NCI-H2227 treated with DMSO at 0.1 percent for 48 hours (cell line): ENCODE measurements at regions not wholly inside any gene's neighbourhood (a gene's known extent, or its start where the extent isn't known, plus 50 kb on each side); places are given as distances from the start of the nearest gene placed in this dataset.
"Not testable (repeated sequence)": the region's sequence is repeated elsewhere in the genome, so short reads cannot be mapped to it uniquely, and the experiment has no call there.

ENCODE experiments used
- DNase-seq: peaks from one replicate; lab custom pipeline; 2025; lab: John Stamatoyannopoulos, UW

DNA sequence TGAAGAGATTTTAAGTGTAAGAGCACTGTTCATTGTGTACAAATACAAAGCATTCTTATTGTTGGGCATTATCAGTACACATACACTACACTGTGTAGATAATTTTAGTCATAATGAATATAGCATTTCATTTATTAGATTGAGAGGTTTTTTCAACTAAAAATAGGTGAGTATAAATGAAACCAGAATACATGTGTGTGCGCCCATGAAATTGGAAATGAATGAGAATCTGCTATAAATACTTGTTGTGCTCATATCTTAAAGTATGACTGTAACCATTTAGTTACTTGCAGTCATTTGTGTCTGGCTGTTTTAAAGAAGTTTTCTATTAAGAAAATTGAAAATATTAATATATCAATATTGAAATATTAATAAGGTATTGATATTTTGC lies 189.0 kb upstream of the MEF2C start:
- no peak for DNase-seq

GRCh38 chr5:89071101-89071940 lies 188.3 kb upstream of the MEF2C start:
- DNase-seq: no peak

GRCh38 chr5:89069591-89069990 lies 186.6 kb upstream of the MEF2C start:
- DNase-seq: no peak

- DNase-seq: no peak
Measured at GRCh38 chr5:89067362-89067761, 184.4 kb upstream of the MEF2C start.

DNA sequence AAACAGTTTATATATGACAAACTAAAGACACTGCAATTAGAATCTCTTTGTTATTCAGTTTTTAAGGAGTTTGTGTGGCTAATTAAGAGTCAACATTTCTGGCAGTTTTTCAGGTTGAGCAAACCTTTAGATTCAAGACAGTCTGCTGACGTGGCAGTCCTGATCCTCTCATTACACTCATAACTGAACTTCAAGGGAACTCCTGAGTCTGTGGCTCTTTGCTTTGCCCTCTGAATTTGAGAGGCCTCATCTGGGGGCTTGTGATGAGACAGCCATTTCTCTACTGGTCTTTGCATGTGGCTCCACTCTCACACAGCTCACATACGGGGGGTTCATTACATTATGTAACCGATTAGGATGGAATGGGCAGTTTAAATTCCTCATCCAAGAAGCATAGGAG lies 182.9 kb upstream of the MEF2C start:
- no peak for DNase-seq

- DNase-seq: no peak
Measured at GRCh38 chr5:89064736-89065135, 181.8 kb upstream of the MEF2C start.

DNA sequence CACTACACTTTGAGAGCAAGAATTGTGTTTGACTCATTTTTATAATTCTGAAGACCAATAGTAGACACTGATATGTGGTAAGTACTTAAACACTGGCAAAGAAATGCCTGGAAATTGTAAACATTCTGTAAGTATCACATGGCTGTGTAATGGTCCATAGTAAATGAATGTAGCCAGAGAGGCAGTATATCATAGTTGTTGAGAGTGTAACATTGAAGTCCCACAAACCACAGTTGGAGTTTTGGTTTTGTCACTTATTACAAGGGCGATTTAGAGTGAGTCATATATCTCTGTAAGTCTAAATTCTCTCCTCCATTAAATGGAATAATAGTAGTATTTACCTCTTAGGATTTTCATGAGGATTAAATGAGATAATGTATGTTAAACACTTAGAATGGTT lies 181.1 kb upstream of the MEF2C start:
- DNase-seq: no peak

DNA sequence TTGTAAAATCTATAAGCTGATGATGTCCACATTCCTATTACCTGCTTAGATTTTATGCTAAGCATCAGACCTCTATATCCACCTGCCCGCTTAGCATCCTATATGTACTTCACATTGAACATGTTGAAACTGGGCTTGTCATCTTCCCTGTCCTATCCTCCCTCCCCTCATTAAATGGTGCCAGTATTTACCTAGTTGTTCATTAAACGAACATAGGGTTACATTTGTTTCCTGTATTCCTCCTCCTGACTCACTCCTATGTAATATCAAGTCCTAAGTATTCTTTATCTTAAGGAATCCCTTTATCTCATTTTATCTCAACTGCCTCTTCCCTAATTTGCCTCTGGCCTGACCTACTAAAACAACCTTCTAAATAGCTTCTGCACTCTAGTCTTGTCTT lies 177.8 kb upstream of the MEF2C start:
- no peak for DNase-seq

- no peak for DNase-seq
Measured at GRCh38 chr5:89059274-89059673, 176.3 kb upstream of the MEF2C start.

DNA sequence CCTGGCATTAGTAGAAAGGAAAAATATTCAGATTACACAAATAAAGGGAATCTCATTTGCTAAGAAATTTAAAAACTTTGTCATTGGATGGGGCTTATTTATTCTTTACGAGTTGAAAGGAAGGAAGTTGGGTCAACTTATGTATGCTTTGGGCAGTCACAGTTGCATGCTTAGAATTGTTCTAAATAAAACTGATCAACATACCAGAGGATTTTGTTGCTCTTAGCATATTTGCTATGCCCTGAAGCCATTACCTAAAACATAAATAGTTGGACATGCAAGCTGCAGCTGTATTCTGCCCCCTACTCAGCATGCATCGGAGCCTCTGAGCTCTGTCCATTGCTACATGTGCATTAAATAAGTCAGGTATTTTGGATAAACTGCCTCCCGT lies 172.7 kb upstream of the MEF2C start:
- no peak for DNase-seq

- no peak for DNase-seq
Measured at GRCh38 chr5:89055015-89055694, 172.2 kb upstream of the MEF2C start.

GRCh38 chr5:89053547-89053946 lies 170.6 kb upstream of the MEF2C start:
- no peak for DNase-seq

- not testable (repeated sequence) for DNase-seq
Measured at GRCh38 chr5:89050062-89050461, 167.1 kb upstream of the MEF2C start.

- DNase-seq: no peak
Measured at GRCh38 chr5:89047571-89047970, 164.6 kb upstream of the MEF2C start.

- DNase-seq: no peak
Measured at GRCh38 chr5:89045216-89045615, 162.2 kb upstream of the MEF2C start.

DNA sequence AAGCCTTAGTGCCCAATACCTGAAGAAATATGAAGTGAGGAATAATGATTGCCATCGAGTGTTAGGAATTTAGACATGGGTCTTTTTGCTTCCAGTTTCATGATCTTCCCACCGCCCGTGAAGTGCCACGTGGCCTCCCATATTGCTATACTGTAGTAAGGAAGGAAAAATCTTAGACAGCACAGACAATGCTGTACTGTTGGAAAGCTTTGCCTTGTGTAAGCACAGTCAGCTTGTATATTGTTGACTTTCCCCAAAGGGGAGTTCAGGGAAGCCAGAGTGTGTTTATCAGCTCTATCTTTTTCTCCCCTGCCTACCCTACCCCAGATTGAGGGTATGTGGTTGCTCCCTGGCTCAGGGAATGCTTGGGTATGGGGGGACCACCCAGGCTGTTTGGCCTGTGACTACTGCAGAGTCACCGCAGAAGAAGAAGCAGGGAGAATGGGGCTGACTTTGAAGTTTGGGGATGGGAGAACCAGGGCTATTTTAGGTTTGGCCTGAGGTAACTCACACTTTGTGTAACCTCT lies 161.8 kb upstream of the MEF2C start:
- no peak for DNase-seq

DNA sequence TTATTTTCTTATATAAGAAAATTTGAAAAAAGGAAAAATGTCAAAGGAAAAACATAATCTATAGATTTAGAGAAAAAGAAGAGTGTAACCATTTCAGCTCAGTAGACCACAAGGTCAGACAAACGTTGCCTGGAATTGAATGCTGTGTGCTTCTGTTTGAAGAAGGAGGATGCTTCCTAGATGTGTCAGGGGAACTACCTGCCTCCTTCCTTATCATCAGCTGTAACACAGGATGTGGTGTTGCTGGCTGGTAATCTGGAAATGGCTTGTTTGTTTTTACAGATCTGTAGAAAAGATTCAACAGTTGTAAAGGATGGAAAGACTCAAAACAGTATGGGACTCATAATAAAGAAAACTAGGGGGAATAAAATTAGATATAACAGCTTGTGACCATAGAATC lies 160.7 kb upstream of the MEF2C start:
- DNase-seq: no peak

- no peak for DNase-seq
Measured at GRCh38 chr5:89042746-89043145, 159.8 kb upstream of the MEF2C start.

DNA sequence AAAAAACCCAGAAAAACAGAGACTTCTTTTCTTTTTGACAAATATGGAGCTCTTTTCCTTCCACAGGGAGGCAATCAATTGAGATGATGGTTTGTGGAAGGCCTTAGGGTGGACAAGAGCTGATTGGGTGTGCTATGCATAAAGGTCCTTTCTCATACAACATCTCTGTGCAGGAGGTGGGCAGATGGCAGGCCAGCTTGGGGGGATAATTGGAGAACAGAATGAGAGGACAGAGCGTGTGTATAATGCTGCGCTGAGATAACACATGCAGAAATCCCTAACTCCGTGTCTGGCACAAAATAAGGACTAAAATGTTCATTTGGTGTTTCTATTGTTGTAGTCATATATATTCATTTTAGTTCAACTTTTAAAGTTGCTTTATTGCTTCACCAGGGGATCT lies 159.0 kb upstream of the MEF2C start:
- no peak for DNase-seq

DNA sequence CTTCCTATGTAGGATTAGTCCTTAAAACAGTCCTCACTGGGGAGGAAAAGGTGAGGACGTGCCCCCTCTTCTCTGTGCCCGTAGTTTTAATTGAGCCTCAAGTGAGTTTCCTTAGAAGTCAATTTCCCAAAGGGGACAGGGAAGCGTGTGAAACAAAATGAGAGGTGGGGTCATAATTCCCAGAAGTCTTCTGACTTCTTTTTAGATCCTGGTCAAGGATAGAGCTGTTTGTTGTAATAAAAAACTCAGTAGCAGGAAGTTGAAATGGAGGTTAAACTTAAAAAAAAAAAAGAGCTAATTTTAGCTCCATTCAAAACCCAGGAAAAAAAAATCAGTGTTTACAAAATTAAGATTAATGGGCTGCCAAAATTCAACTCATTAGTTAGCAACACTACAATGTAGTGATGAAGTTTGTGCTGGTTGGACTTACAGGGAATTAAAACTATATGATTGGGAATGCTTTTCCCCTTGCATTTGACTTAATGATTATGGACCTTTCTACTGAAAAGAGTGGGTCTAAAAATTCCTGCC lies 158.3 kb upstream of the MEF2C start:
- DNase-seq: no peak

DNA sequence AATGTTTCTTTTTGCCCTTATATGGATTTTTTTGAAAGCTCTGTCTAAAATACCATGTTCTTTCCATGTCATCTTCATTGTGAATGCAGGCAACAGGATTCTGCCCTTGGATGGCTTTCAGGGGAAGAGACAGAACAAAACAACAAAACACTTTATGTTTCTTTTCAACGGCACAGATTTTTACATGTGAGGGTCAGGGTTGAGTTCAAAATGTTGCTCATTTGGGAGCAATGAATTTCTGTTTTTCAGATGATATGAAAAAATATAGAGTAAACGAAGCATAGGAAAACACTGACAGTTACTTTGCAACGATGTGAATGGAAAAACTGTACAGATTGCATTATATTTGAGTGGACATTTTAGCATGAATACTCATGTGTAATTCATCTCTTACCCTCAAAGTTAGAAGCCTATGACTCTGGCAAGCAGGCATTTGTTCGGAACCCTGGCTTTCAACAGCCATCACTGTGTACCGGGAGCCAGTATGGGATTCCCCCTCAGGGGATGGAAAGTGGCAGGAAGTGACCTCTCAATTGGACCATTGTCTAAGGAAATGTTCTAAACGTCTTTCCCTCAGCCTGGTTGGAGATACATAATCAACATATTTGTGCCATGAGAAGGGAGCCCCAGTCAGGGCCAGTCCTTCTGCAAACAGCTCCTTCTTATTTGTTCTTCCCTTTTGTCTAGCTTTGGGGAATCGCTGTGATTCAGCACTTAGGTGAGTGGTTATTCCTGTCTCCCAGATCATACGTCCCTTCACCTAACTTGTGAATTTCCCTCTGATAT lies 153.9 kb upstream of the MEF2C start:
- DNase-seq: no peak

DNA sequence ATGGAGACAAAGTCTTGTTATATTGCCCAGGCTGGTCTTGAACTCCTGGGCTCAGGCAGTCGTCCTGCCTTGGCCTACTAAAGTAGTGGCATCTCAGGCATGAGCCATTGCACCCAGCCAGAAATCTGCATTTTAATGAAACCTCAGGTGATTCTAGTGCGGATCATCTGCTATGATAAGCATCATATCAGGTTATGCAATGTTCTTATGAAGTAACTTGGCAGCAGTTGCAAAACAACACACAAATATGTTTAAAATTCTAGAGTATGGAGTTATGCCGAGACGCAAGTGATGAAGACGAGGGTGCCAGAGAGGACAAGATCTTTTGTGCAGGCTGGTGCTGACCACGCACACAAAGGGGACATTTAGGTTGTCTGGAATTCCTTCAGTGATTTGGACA lies 153.2 kb upstream of the MEF2C start:
- DNase-seq: no peak
